Breast epithelium (tissue), 4 donors: ENCODE measurements at regions not wholly inside any gene's neighbourhood (a gene's known extent, or its start where the extent isn't known, plus 50 kb on each side); places are given as distances from the start of the nearest gene placed in this dataset.

Source experiments
- DNase-seq, 2 donors: peaks; one replicate each; pipeline ENCODE4 v3.0.0-alpha.2; 2019; ENCODE audit warnings: low spot score in 2 of 2
- H3K27ac ChIP-seq, 2 donors: fragments of 200-600 bp; sonication (generic) in 1 of 2; one replicate each; pipeline ENCODE4 v1.5.1; 2016 to 2019; ENCODE audit warnings: mild to moderate bottlenecking in 1 of 2
- H3K27me3 ChIP-seq, 2 donors: fragments of 200-600 bp; sonication (generic) in 1 of 2; one replicate each; pipeline versions ENCODE4 v1.5.1 to v1.6.0; 2017 to 2019; ENCODE audit warnings: control low read depth in 1 of 2, mild to moderate bottlenecking in 1 of 2
- H3K36me3 ChIP-seq: fragments of 200-600 bp; one replicate; pipeline ENCODE4 v1.5.1; 2019
- H3K4me1 ChIP-seq, 2 donors: fragments of 200-600 bp; sonication (generic); one replicate each; pipeline ENCODE4 v1.5.1; 2016 to 2019; ENCODE audit warnings: control low read depth in 1 of 2
- H3K4me3 ChIP-seq, 3 donors: fragments of 200-600 bp; sonication (generic); 1 replicate in 2 of 3; 2 replicates in 1 of 3; pipeline ENCODE4 v1.5.1; 2016 to 2019; ENCODE audit warnings: mild to moderate bottlenecking in 3 of 3, moderate library complexity in 2 of 3
- H3K9me3 ChIP-seq, 2 donors: fragments of 200-600 bp; sonication (generic) in 1 of 2; one replicate each; pipeline ENCODE4 v1.5.1; 2016 to 2019; ENCODE audit warnings: control low read depth in 1 of 2
- POLR2A ChIP-seq: fragments of 450-650 bp; IDR thresholded peaks from one replicate; pipeline ENCODE4 v1.6.1; 2016; ENCODE audit warnings: antibody characterized with exemption, mild to moderate bottlenecking, moderate library complexity
- POLR2AphosphoS5 ChIP-seq, 3 donors: sonication (generic); formaldehyde crosslinking; IDR thresholded peaks; one replicate each; pipeline ENCODE4 v1.6.1; 2017; ENCODE audit warnings: antibody characterized with exemption in 3 of 3
- intact Hi-C: fragments of 100-400 bp; cut with DNase I; formaldehyde crosslinking; loops from one replicate; pipeline ENCODE4 v1.15.1; 2023; ENCODE audit warnings: low total_unique reads
- TF ChIP-seq, protein P1 (sequence below), 3 donors: fragments of 450-650 bp; IDR thresholded peaks; one replicate each; pipeline ENCODE4 v1.5.1; 2016 to 2017; ENCODE audit warnings: antibody characterized with exemption in 3 of 3, mild to moderate bottlenecking in 3 of 3, moderate library complexity in 3 of 3

DNA sequence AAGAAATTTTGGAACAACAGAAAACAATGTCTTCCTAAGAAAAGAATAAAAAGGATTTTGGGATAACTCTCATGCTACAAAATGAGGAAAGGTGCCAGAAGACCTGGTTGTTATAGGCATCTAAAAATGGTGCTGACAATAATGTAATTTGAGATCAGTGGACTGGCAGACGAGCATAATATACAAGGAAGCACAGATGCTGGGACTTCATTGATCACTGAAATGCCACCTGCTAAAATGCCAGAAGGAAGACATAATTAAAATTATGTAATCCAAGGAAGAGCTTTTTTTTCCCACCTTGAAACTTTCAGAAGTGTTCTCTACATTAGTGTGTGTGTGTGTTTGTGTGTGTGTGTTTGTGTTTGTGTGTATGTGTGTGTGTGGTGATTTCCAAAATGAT is 535.9 kb downstream of the XIRP2 start:
- no peaks in the 10 kb centered on the region for H3K27me3 ChIP-seq
- no peaks in the 10 kb centered on the region for H3K36me3 ChIP-seq
- H3K4me1 ChIP-seq = no peaks in the 10 kb centered on the region
- no peak for TF ChIP-seq POLR2A
- TF ChIP-seq, protein P1, sequence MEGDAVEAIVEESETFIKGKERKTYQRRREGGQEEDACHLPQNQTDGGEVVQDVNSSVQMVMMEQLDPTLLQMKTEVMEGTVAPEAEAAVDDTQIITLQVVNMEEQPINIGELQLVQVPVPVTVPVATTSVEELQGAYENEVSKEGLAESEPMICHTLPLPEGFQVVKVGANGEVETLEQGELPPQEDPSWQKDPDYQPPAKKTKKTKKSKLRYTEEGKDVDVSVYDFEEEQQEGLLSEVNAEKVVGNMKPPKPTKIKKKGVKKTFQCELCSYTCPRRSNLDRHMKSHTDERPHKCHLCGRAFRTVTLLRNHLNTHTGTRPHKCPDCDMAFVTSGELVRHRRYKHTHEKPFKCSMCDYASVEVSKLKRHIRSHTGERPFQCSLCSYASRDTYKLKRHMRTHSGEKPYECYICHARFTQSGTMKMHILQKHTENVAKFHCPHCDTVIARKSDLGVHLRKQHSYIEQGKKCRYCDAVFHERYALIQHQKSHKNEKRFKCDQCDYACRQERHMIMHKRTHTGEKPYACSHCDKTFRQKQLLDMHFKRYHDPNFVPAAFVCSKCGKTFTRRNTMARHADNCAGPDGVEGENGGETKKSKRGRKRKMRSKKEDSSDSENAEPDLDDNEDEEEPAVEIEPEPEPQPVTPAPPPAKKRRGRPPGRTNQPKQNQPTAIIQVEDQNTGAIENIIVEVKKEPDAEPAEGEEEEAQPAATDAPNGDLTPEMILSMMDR (IDR thresholded peaks at IDR 0.05) = no peak
- TF ChIP-seq POLR2AphosphoS5 (IDR thresholded peaks at IDR 0.05) = no peak
- no peak overlapping the region for H3K4me3 ChIP-seq
- intact Hi-C loops = no loop called here
- DNase-seq = no peak
- no peaks in the 10 kb centered on the region for H3K9me3 ChIP-seq
- H3K27ac ChIP-seq = no peak overlapping the region

DNA sequence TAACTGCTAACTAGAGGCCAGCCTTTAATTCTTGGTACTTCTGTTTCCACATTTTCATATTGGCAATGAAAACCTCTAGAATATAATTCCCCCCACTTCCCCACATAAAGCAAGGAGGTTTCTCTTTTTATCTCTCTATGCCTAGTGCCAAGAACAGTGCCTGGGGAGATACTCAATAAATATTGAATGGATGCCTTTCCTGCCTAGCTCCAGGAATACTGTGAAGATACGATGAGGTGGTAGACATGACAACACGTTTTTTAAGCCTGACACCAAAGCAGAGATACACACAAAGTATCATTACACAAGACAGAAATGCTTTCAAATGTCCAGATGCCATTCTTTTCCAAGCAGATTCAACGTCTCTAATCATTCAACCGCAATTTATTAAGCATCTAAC is 535.5 kb downstream of the XIRP2 start:
- TF ChIP-seq, protein P1 (IDR thresholded peaks at IDR 0.05) = no peak
- no peak for TF ChIP-seq POLR2AphosphoS5 (IDR thresholded peaks at IDR 0.05)
- TF ChIP-seq POLR2A = no peak
- DNase-seq = no peak

DNA sequence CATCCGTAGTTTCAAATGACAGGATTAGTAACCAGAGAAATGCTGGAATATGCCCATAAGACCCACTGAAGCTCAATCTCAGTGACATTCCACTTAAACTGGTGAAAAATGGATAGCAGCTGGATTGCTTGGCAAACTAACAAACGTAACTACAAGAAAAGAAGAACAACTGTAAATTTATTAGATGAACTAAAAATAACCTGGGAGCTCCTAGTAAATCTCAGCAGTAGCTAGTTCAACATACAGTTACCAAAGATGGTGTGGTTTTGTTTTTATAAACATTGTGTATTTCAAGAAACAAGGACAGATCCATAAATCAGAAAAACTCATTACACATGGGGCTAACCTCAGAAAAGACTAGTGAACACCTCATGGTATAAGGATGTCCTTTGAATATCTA is 531.9 kb downstream of the XIRP2 start:
- Histone ChIP-seq H3K27ac (no peak overlapping the region), H3K4me1 (no peaks in the 10 kb centered on the region), H3K4me3 (no peak overlapping the region), H3K36me3 (no peaks in the 10 kb centered on the region), H3K27me3 (no peaks in the 10 kb centered on the region), H3K9me3 (no peaks in the 10 kb centered on the region)
- no peak for DNase-seq
- intact Hi-C loops = no loop called here
- TF ChIP-seq, protein P1 (IDR thresholded peaks at IDR 0.05) = no peak
- TF ChIP-seq POLR2A (no peak), POLR2AphosphoS5 (IDR thresholded peaks at IDR 0.05) (no peak)

More for the DNA sequence above, 535.5 kb downstream of the XIRP2 start:
- no peaks in the 10 kb centered on the region for H3K4me1 ChIP-seq
- intact Hi-C loops = no loop called here
- no peak overlapping the region for H3K4me3 ChIP-seq
- H3K36me3 ChIP-seq = no peaks in the 10 kb centered on the region
- H3K27ac ChIP-seq = no peak overlapping the region
- no peaks in the 10 kb centered on the region for H3K9me3 ChIP-seq
- H3K27me3 ChIP-seq = no peaks in the 10 kb centered on the region

DNA sequence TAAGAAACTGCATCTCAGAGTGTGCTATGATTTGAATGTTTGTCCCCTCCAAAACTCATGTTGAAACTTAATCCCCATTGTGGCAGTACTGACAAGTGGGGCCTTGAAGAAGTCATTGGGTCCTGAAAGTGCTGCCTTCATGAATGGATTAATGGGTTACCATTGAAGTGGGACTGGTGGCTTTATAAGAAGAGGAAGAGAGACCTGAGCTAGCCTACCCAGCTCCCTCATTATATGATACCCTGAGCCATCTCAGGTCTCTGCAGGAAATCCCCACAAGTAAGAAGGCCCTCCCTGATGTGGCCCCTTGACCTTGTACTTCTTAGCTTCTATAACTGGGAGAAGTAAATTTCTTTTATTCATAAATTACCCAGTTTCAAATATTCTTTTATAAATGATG is 526.8 kb downstream of the XIRP2 start:
- intact Hi-C loops = no loop called here
- no peak for DNase-seq
- Histone ChIP-seq H3K9me3 (no peaks in the 10 kb centered on the region), H3K27ac (no peak overlapping the region), H3K36me3 (no peaks in the 10 kb centered on the region), H3K4me3 (no peak overlapping the region), H3K4me1 (no peaks in the 10 kb centered on the region), H3K27me3 (no peaks in the 10 kb centered on the region)
- TF ChIP-seq, protein P1 (IDR thresholded peaks at IDR 0.05) = no peak
- no peak for TF ChIP-seq POLR2AphosphoS5 (IDR thresholded peaks at IDR 0.05)
- no peak for TF ChIP-seq POLR2A

DNA sequence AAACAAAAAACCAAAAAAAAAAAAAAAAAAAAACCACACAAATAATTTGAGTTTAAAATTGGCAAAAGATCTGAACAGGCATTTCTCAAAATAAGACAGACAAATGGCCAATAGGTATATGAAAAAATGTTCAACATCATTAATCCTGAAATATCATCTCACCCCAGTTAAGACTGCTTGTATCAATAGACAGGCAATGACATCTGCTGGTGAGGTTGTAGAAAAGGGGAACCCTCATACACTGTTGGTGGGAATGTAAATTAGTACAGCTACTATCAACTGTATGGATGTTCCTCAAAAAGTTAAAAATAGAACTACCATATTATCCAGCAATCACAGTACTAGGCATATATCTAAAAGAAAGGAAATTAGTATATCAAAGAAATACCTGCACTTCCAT is 523.1 kb downstream of the XIRP2 start:
- TF ChIP-seq POLR2A (no peak), POLR2AphosphoS5 (IDR thresholded peaks at IDR 0.05) (no peak)
- TF ChIP-seq, protein P1 (IDR thresholded peaks at IDR 0.05) = no peak
- no peaks in the 10 kb centered on the region for H3K9me3 ChIP-seq
- H3K4me3 ChIP-seq = no peak overlapping the region
- no peaks in the 10 kb centered on the region for H3K36me3 ChIP-seq
- no peaks in the 10 kb centered on the region for H3K4me1 ChIP-seq
- DNase-seq = no peak
- no peaks in the 10 kb centered on the region for H3K27me3 ChIP-seq
- intact Hi-C loops = no loop called here
- no peak overlapping the region for H3K27ac ChIP-seq
